ENCODE measurements at regions not wholly inside any gene's neighbourhood (a gene's known extent, or its start where the extent isn't known, plus 50 kb on each side); places are given as distances from the start of the nearest gene placed in this dataset.
"Not testable (repeated sequence)": the region's sequence is repeated elsewhere in the genome, so short reads cannot be mapped to it uniquely, and the experiment has no call there.

DNA sequence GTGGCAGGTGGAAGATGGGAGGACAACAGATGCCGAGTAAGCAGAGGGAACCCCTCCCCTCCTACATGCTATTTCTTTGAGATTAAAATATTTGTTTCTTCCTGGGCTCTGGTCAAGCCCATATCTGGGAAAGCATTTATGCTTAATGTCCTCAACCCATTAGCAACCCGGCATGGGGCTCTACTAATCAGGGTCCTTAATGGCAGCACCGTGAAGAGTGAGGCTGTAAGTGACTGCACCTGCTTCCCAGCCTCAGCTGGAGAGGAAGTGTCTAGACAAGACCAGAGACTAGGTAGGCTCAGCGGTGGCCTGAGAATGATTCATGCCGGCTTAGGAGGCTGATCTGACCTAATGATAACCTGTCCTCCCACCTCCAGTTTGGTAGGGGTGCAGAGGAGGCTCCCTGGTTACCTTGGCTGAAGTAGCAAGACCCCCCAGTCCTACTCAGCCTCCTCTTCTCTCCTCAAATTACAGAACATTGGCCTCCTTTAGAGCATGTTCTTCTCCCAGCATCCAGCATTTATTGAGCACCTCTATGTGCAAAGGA is 61.3 kb upstream of the HSPA9 start:
- H3K27me3 Mint-ChIP-seq (ENCODE audit: low read depth) = no peaks in the 10 kb centered on the region
- H3K27ac Mint-ChIP-seq = no peak overlapping the region
- no peak overlapping the region for H3K4me3 Mint-ChIP-seq
- no peak for DNase-seq (ENCODE audit: low spot score in 2 of 2, unreplicated experiment in 2 of 2)
- H3K4me1 Mint-ChIP-seq = peaks cover 52% of the 10 kb centered on the region
- no peaks in the 10 kb centered on the region for H3K36me3 Mint-ChIP-seq
- no peak for TF ChIP-seq CTCF (IDR thresholded peaks at IDR 0.05; ENCODE audit: unreplicated experiment)
- H3K9me3 Mint-ChIP-seq = no peaks in the 10 kb centered on the region

DNA sequence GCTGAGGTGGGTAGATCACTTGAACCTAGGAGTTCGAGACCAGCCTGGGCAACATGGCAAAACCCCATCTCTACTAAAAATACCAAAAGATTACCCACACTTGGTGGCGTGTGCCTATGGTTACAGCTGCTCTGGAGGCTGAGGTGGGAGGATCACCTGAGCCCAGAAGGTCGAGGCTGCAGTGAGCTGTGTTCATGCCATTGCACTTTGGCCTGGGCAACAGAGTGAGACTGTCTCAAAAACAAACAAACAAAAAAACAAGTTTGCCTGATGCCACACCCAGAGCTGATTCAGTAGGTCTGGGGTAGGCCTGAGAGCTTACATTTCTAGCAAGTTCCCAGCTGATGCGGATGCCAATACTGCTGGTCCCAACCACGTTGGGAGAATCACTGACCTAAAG is 60.5 kb upstream of the HSPA9 start:
- Mint-ChIP-seq H3K27ac (peak overlapping the region; percentile 96), H3K4me1 (peaks cover 46% of the 10 kb centered on the region), H3K4me3 (no peak overlapping the region), H3K27me3 (ENCODE audit: low read depth) (no peaks in the 10 kb centered on the region), H3K36me3 (no peaks in the 10 kb centered on the region), H3K9me3 (no peaks in the 10 kb centered on the region)
- no peak for DNase-seq (ENCODE audit: low spot score in 2 of 2, unreplicated experiment in 2 of 2)
- no peak for TF ChIP-seq CTCF (IDR thresholded peaks at IDR 0.05; ENCODE audit: unreplicated experiment)

DNA sequence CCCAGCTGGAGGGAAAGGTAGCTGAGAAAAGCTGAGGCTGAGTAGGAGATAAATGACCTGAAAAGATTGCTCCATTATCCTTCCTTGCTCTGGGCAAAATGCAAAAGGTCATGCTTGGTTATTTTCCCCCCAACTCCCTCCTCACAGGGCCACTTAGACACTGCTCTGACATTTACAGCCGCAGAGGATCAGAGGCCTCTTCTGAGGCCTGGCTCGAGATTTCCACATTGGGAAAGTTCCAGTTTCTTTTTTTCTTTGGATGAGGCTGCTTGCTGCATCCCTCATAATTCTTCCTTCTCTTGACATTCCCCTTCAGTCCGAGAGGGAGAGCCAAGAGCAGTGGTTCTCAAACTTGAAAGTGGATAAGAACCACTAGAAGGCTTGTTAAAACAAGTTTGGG is 60.1 kb upstream of the HSPA9 start:
- Mint-ChIP-seq H3K27me3 (ENCODE audit: low read depth) (no peaks in the 10 kb centered on the region), H3K4me1 (peaks cover 41% of the 10 kb centered on the region), H3K4me3 (peak overlapping the region; percentile 10), H3K9me3 (no peaks in the 10 kb centered on the region), H3K27ac (peak overlapping the region; percentile 96), H3K36me3 (no peaks in the 10 kb centered on the region)
- DNase-seq (ENCODE audit: low spot score in 2 of 2, unreplicated experiment in 2 of 2) = no peak
- TF ChIP-seq CTCF (IDR thresholded peaks at IDR 0.05; ENCODE audit: unreplicated experiment) = no peak

- H3K9me3 Mint-ChIP-seq; H3K27me3 Mint-ChIP-seq (ENCODE audit: low read depth); DNase-seq (ENCODE audit: low spot score in 2 of 2, unreplicated experiment in 2 of 2); H3K36me3 Mint-ChIP-seq: not testable (repeated sequence)
- Mint-ChIP-seq H3K4me3 (peak overlapping the region; percentile 10), H3K4me1 (peaks cover 37% of the 10 kb centered on the region), H3K27ac (peak overlapping the region; percentile 96)
These were observed 59.6 kb upstream of the HSPA9 start for GRCh38 chr5:138634804-138635203.

- Mint-ChIP-seq H3K27ac (peak overlapping the region; percentile 77), H3K27me3 (ENCODE audit: low read depth) (no peaks in the 10 kb centered on the region)
These were observed 57.8 kb upstream of the HSPA9 start for GRCh38 chr5:138632900-138633489.

More at GRCh38 chr5:138632900-138633489, 57.8 kb upstream of the HSPA9 start:
- Mint-ChIP-seq H3K4me3 (no peak overlapping the region), H3K36me3 (no peaks in the 10 kb centered on the region), H3K9me3 (no peaks in the 10 kb centered on the region), H3K4me1 (peaks cover 28% of the 10 kb centered on the region)
- DNase-seq (ENCODE audit: low spot score in 2 of 2, unreplicated experiment in 2 of 2) = no peak
- TF ChIP-seq CTCF (IDR thresholded peaks at IDR 0.05; ENCODE audit: unreplicated experiment) = peak; percentile 62

Data from mesothelial cell of epicardium (in vitro differentiated cells).